Parathyroid adenoma (tissue), 2 donors: ENCODE measurements at regions not wholly inside any gene's neighbourhood (a gene's known extent, or its start where the extent isn't known, plus 50 kb on each side); places are given as distances from the start of the nearest gene placed in this dataset.

Source experiments
- H2AFZ ChIP-seq: fragments of 300-600 bp; sonication (generic); one replicate; pipeline ENCODE4 v1.7.0; 2017; ENCODE audit warnings: antibody characterized with exemption, mild to moderate bottlenecking
- H3K27ac ChIP-seq: fragments of 300-600 bp; sonication (generic); one replicate; pipeline ENCODE4 v1.7.0; 2017
- H3K27me3 ChIP-seq: fragments of 300-600 bp; sonication (generic); one replicate; pipeline ENCODE4 v1.7.0; 2017; ENCODE audit warnings: low read length; ENCODE audit not compliant: control insufficient read depth, insufficient read depth
- H3K36me3 ChIP-seq: fragments of 300-600 bp; sonication (generic); one replicate; pipeline ENCODE4 v1.7.0; 2017; ENCODE audit warnings: low read length; ENCODE audit not compliant: control insufficient read depth, insufficient read depth
- H3K4me1 ChIP-seq: fragments of 300-600 bp; sonication (generic); one replicate; pipeline ENCODE4 v1.7.0; 2017; ENCODE audit warnings: control low read depth
- H3K4me2 ChIP-seq: fragments of 300-600 bp; sonication (generic); one replicate; pipeline ENCODE4 v1.7.0; 2017; ENCODE audit warnings: low read length
- H3K4me3 ChIP-seq: fragments of 300-600 bp; sonication (generic); one replicate; pipeline ENCODE4 v1.7.0; 2017; ENCODE audit warnings: low read depth, low read length
- H3K79me2 ChIP-seq: fragments of 300-600 bp; sonication (generic); one replicate; pipeline ENCODE4 v1.7.0; 2017; ENCODE audit warnings: control low read depth
- H3K9ac ChIP-seq: fragments of 300-600 bp; sonication (generic); one replicate; pipeline ENCODE4 v1.7.0; 2017; ENCODE audit warnings: mild to moderate bottlenecking
- H3K9me3 ChIP-seq: fragments of 300-600 bp; sonication (generic); one replicate; pipeline ENCODE4 v1.7.0; 2017; ENCODE audit warnings: low read length; ENCODE audit not compliant: control insufficient read depth
- TF ChIP-seq, protein P1 (sequence below): fragments of 300-600 bp; sonication (generic); IDR thresholded peaks from one replicate; pipeline ENCODE4 v1.7.0; 2017; ENCODE audit warnings: antibody characterized with exemption, mild to moderate bottlenecking
- donor health status: primary hyperparathyroidism.

- H3K27ac ChIP-seq = no peak overlapping the region
- H3K9me3 ChIP-seq = no peaks in the 10 kb centered on the region
- no peak overlapping the region for H3K9ac ChIP-seq
- H3K4me1 ChIP-seq = no peaks in the 10 kb centered on the region
- no peak overlapping the region for H2AFZ ChIP-seq
- no peak overlapping the region for H3K4me3 ChIP-seq
- TF ChIP-seq, protein P1, sequence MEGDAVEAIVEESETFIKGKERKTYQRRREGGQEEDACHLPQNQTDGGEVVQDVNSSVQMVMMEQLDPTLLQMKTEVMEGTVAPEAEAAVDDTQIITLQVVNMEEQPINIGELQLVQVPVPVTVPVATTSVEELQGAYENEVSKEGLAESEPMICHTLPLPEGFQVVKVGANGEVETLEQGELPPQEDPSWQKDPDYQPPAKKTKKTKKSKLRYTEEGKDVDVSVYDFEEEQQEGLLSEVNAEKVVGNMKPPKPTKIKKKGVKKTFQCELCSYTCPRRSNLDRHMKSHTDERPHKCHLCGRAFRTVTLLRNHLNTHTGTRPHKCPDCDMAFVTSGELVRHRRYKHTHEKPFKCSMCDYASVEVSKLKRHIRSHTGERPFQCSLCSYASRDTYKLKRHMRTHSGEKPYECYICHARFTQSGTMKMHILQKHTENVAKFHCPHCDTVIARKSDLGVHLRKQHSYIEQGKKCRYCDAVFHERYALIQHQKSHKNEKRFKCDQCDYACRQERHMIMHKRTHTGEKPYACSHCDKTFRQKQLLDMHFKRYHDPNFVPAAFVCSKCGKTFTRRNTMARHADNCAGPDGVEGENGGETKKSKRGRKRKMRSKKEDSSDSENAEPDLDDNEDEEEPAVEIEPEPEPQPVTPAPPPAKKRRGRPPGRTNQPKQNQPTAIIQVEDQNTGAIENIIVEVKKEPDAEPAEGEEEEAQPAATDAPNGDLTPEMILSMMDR = no peak
- H3K36me3 ChIP-seq = no peaks in the 10 kb centered on the region
- H3K4me2 ChIP-seq = no peak overlapping the region
- no peaks in the 10 kb centered on the region for H3K79me2 ChIP-seq
- H3K27me3 ChIP-seq = no peaks in the 10 kb centered on the region
These were observed 112.5 kb upstream of the THBS1 start for GRCh38 chr15:39468331-39468730.

DNA sequence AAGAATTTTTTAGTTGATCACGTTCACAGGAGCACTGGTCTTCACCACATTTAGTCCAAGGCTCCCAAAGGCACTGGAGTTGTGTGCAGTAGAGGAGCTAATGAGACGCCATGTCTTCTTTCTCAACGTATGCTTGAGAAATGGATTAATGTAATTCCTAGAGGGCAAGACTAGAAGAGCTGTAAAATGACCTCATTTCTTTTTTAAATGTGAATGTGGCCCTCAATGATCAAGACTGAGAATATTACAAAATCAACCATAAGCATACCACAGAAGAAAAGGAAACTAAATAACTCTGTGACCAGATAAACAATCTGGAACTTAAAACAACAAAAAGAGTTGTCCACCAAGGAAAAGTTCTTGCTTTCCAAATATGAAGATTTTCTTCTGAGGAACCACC lies 112.1 kb upstream of the THBS1 start:
- Histone ChIP-seq H3K27ac (no peak overlapping the region), H3K79me2 (no peaks in the 10 kb centered on the region), H3K4me1 (no peaks in the 10 kb centered on the region), H3K9ac (no peak overlapping the region), H3K9me3 (no peaks in the 10 kb centered on the region), H3K4me2 (no peak overlapping the region), H2AFZ (no peak overlapping the region), H3K36me3 (no peaks in the 10 kb centered on the region), H3K27me3 (no peaks in the 10 kb centered on the region), H3K4me3 (no peak overlapping the region)
- TF ChIP-seq, protein P1 = no peak

GRCh38 chr15:39471785-39472574 lies 108.9 kb upstream of the THBS1 start:
- no peaks in the 10 kb centered on the region for H3K27me3 ChIP-seq
- no peak overlapping the region for H3K4me2 ChIP-seq
- H3K36me3 ChIP-seq = no peaks in the 10 kb centered on the region
- H3K79me2 ChIP-seq = no peaks in the 10 kb centered on the region
- H2AFZ ChIP-seq = no peak overlapping the region
- no peaks in the 10 kb centered on the region for H3K9me3 ChIP-seq
- no peak overlapping the region for H3K4me3 ChIP-seq
- H3K9ac ChIP-seq = no peak overlapping the region
- H3K4me1 ChIP-seq = no peaks in the 10 kb centered on the region
- TF ChIP-seq, protein P1 = no peak
- H3K27ac ChIP-seq = peak overlapping the region; percentile 74

DNA sequence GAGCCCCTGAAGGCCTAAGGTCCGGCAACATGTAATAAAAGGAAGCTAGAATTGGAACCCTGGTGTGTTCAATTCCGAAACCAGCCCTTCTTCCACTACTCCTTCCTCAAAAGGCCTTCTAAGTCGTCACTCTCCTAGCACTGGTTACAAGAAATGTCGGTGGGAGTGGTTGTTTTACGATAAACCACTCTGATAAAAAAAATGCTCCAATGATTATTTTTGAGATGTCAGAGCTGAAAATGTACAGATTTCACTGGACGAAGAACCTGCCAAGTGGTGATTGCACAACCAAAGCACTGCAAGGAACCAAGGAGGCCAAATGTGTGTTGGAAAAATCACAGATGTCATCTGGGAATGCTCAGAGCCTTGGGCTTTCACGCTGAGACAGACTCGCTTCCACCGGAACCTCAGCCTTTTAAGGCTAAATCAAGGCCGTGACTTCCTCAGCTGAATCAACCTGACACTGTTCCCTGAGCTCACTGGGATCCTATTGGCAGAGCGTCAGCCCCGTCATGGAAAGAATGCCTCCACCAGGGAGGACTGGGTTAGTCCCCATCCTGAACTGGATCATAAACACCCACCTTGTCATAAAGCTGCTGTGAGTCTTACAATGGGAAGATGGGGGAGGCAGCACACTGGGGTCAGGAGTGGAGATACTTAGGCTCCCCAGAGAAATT lies 108.1 kb upstream of the THBS1 start:
- Histone ChIP-seq H3K27ac (peak overlapping the region; percentile 74), H3K36me3 (no peaks in the 10 kb centered on the region), H3K4me3 (no peak overlapping the region), H3K9ac (no peak overlapping the region), H3K4me1 (no peaks in the 10 kb centered on the region), H3K9me3 (no peaks in the 10 kb centered on the region), H3K79me2 (no peaks in the 10 kb centered on the region), H2AFZ (no peak overlapping the region), H3K4me2 (no peak overlapping the region), H3K27me3 (no peaks in the 10 kb centered on the region)
- TF ChIP-seq, protein P1 = no peak
